Adrenal gland (tissue), 9 donors: ENCODE measurements at regions not wholly inside any gene's neighbourhood (a gene's known extent, or its start where the extent isn't known, plus 50 kb on each side); places are given as distances from the start of the nearest gene placed in this dataset.

Experiments used
- DNase-seq, 7 donors: peaks; one replicate each; pipeline ENCODE4 v3.0.0-alpha.2; 2019 to 2020
- H3K27ac ChIP-seq, 5 donors: fragments of 200-600 bp; sonication (generic) in 4 of 5; 1 replicate in 3 of 5; 2 replicates in 2 of 5; pipeline versions ENCODE4 v1.5.1 to v1.8.0; 2016 to 2020; ENCODE audit warnings: mild to moderate bottlenecking in 1 of 5
- H3K27me3 ChIP-seq: fragments of 200-600 bp; 2 replicates; pipeline ENCODE4 v1.8.0; 2021
- H3K36me3 ChIP-seq, 2 donors: fragments of 200-600 bp; replicated peaks in 1 of 2; 1 replicate in 1 of 2; 2 replicates in 1 of 2; pipeline versions ENCODE4 v1.5.1 to v1.8.0; 2018 to 2022
- H3K4me1 ChIP-seq, 2 donors: fragments of 200-600 bp; replicated peaks in 1 of 2; 1 replicate in 1 of 2; 2 replicates in 1 of 2; pipeline versions ENCODE4 v1.5.1 to v1.8.0; 2018 to 2021
- H3K4me3 ChIP-seq, 4 donors: fragments of 200-600 bp; sonication (generic) in 3 of 4; one replicate each; pipeline ENCODE4 v1.5.1; 2016 to 2018
- H3K9me3 ChIP-seq, 3 donors: fragments of 200-600 bp; sonication (generic) in 1 of 3; replicated peaks in 1 of 3; 1 replicate in 2 of 3; 2 replicates in 1 of 3; pipeline versions ENCODE4 v1.5.1 to v1.8.0; 2016 to 2021
- POLR2A ChIP-seq, 2 donors: fragments of 450-650 bp; IDR thresholded peaks; one replicate each; pipeline ENCODE4 v1.6.1; 2017; ENCODE audit warnings: antibody characterized with exemption in 2 of 2, mild to moderate bottlenecking in 2 of 2, moderate library complexity in 1 of 2
- WGBS, 4 donors: extraction: QIAGEN DNeasy Blood & Tissue Kit in 2 of 4; methylation state at CpG; one replicate each; pipeline versions ENCODE4 v1.1.5 to v1.1.7; 2013 to 2017; 5-methylcytosine and 5-hydroxymethylcytosine counted together
- intact Hi-C, 2 donors: fragments of 100-400 bp; cut with DNase I; formaldehyde crosslinking; loops; one replicate each; pipeline versions ENCODE4 v1.14.1 to v1.15.0; 2022 to 2023
- TF ChIP-seq, protein P1 (sequence below), 6 experiments: fragments of 450-650 bp in 4 of 6; fragments of 200-600 bp in 2 of 6; sonication (generic) in 1 of 6; IDR thresholded peaks; 1 replicate in 5 of 6; 2 replicates in 1 of 6; pipeline versions ENCODE4 v1.5.1 to v1.8.0; 2016 to 2021; ENCODE audit warnings: antibody characterized with exemption in 6 of 6, mild to moderate bottlenecking in 2 of 6, moderate library complexity in 1 of 6
- donor health status: healthy with polysubstance abuse.
- donor health status: Bipolar disorder and iron deficiency.
- donor health status: DM: yes; HTN: yes; CAD: no.
- donor health status: DM: no; HTN: no; CAD: no.
- donor health status: DM: no; HTN: no; CAD: no.

DNA sequence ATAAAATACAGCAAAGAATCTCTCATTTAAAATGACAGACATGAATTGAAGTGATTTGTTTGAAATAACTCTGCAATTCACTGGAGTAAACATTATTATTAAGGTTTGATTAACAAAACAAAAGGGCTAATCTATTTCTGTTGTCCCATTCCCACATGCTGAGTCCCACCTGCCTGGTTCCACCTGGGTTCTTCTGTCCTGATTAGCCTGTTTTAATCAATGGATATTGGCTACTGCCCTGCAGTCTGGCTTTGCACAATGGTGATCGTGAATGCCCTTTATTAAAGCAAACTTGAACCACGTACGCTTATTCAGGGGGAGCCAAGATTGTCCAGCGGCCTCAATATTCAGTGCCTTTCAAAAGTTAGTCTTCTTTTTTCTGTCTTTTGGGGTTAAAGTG lies 72.8 kb upstream of the CDH19 start:
- Histone ChIP-seq H3K9me3 (no peaks in the 10 kb centered on the region), H3K4me3 (no peak overlapping the region), H3K27ac (no peak overlapping the region), H3K4me1 (no peaks in the 10 kb centered on the region), H3K36me3 (no peaks in the 10 kb centered on the region), H3K27me3 (no peaks in the 10 kb centered on the region)
- DNase-seq, result no peak
- TF ChIP-seq, protein P1, sequence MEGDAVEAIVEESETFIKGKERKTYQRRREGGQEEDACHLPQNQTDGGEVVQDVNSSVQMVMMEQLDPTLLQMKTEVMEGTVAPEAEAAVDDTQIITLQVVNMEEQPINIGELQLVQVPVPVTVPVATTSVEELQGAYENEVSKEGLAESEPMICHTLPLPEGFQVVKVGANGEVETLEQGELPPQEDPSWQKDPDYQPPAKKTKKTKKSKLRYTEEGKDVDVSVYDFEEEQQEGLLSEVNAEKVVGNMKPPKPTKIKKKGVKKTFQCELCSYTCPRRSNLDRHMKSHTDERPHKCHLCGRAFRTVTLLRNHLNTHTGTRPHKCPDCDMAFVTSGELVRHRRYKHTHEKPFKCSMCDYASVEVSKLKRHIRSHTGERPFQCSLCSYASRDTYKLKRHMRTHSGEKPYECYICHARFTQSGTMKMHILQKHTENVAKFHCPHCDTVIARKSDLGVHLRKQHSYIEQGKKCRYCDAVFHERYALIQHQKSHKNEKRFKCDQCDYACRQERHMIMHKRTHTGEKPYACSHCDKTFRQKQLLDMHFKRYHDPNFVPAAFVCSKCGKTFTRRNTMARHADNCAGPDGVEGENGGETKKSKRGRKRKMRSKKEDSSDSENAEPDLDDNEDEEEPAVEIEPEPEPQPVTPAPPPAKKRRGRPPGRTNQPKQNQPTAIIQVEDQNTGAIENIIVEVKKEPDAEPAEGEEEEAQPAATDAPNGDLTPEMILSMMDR (IDR thresholded peaks at IDR 0.05), result no peak
- TF ChIP-seq POLR2A (IDR thresholded peaks at IDR 0.05), result no peak
- 78 to 88% (median 82%) methylated on average over 4 of the region's 4 CpGs for WGBS, 4 donors
- intact Hi-C loops, result no loop called here

DNA sequence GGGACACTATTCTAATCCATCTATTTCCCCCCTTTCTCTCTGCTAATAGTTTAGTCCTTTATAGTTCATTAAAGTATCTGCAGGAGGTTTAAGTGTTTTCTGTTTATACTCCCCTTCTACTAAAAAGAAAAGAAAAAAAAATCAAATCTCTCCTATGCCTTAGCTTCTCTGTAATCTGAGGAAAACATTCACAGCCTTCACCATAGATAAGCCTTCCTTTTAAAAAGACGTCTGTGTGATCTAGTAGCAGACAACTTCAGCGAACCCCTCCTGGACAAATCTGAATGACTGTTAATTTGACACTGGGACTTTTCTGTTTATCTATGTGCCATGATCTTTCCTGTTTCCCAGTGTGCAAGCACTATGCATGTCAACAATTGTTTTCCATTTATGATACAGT lies 70.4 kb upstream of the CDH19 start:
- H3K9me3 ChIP-seq, result no peaks in the 10 kb centered on the region
- intact Hi-C loops, result no loop called here
- 25 to 41% (median 36%) methylated on average over 2 of the region's 2 CpGs for WGBS, 4 donors
- H3K4me3 ChIP-seq, result no peak overlapping the region
- no peak for DNase-seq
- H3K27me3 ChIP-seq, result no peaks in the 10 kb centered on the region
- no peaks in the 10 kb centered on the region for H3K36me3 ChIP-seq
- no peak overlapping the region for H3K27ac ChIP-seq
- no peaks in the 10 kb centered on the region for H3K4me1 ChIP-seq
- TF ChIP-seq, protein P1 (IDR thresholded peaks at IDR 0.05), result no peak
- no peak for TF ChIP-seq POLR2A (IDR thresholded peaks at IDR 0.05)

DNA sequence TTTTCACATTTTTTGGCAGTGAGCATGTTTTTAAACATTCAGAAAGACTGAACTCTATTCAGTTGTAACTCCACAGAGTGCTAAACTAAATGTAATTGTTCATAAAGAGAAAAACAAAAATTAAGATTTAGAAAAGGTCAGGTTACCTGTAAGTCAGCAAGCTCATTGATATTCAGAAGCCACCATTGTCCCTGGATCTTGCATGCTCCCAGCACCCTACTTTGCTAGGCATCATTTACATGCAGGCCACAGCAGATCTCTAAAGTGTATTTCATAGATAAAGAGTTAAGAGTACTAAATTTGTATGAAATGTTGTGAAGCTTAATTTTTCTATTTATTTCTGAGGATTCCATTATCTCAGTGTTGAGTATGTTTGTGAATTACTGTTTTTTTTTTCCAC lies 64.8 kb upstream of the CDH19 start:
- Histone ChIP-seq H3K27ac (no peak overlapping the region), H3K36me3 (no peaks in the 10 kb centered on the region), H3K27me3 (no peaks in the 10 kb centered on the region), H3K9me3 (no peaks in the 10 kb centered on the region), H3K4me3 (no peak overlapping the region), H3K4me1 (no peaks in the 10 kb centered on the region)
- intact Hi-C loops, result no loop called here
- no peak for TF ChIP-seq POLR2A (IDR thresholded peaks at IDR 0.05)
- TF ChIP-seq, protein P1 (IDR thresholded peaks at IDR 0.05), result no peak
- DNase-seq, result no peak

DNA sequence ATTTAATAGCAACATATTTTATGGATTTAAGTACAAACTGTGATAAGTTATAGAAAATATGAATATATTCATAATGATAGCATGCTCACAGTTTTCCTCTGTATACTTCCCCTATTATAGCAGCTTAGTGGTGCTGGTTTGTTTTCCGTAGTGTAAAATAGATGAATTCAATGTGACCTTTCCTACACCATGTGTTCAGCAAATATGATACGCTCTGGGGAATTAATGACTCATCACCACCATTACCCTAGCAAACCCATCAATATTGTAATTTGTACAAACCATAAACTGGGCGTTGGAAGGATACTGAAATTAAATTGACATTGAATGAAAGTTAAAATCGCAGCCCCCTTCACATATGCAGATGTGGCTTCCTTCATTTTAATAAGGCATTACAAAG lies 58.7 kb upstream of the CDH19 start:
- intact Hi-C loops, result no loop called here
- 64 to 85% (median 83%) methylated on average over 4 of the region's 4 CpGs for WGBS, 4 donors
- H3K36me3 ChIP-seq, result no peaks in the 10 kb centered on the region
- no peak for DNase-seq
- no peaks in the 10 kb centered on the region for H3K9me3 ChIP-seq
- no peaks in the 10 kb centered on the region for H3K27me3 ChIP-seq
- no peak overlapping the region for H3K4me3 ChIP-seq
- H3K4me1 ChIP-seq, result no peaks in the 10 kb centered on the region
- TF ChIP-seq, protein P1 (IDR thresholded peaks at IDR 0.05), result no peak
- TF ChIP-seq POLR2A (IDR thresholded peaks at IDR 0.05), result no peak
- no peak overlapping the region for H3K27ac ChIP-seq
